Natural killer cell (primary cell): ENCODE measurements at regions not wholly inside any gene's neighbourhood (a gene's known extent, or its start where the extent isn't known, plus 50 kb on each side); places are given as distances from the start of the nearest gene placed in this dataset.

Experiments
- ATAC-seq, 3 donors: fragments of 150-1000 bp in 2 of 3; fragments of 200-7000 bp in 1 of 3; cut with Tn5 transposase; 1 replicate in 1 of 3; 2 replicates in 2 of 3; pipeline ENCODE4 v1.10.0; 2021; ENCODE audit warnings: mild to moderate bottlenecking in 2 of 3, moderate library complexity in 2 of 3
- DNase-seq, 2 donors: peaks; one replicate each; pipeline versions ENCODE4 v3.0.0 to v3.0.0-alpha.2; 2013 to 2021; ENCODE audit warnings: mixed read lengths in 1 of 2
- H3K27ac ChIP-seq: one replicate; pipeline ENCODE4 v1.5.1; 2013; ENCODE audit warnings: mild to moderate bottlenecking, low read length
- H3K27me3 ChIP-seq: one replicate; pipeline ENCODE4 v1.6.1; 2013; ENCODE audit warnings: low read length; ENCODE audit not compliant: control insufficient read depth, insufficient read depth
- H3K36me3 ChIP-seq: one replicate; pipeline ENCODE4 v1.6.1; 2013; ENCODE audit warnings: low read length; ENCODE audit not compliant: control insufficient read depth, insufficient read depth
- H3K4me1 ChIP-seq: one replicate; pipeline ENCODE4 v1.6.1; 2013; ENCODE audit warnings: low read length; ENCODE audit not compliant: control insufficient read depth, insufficient read depth
- H3K4me3 ChIP-seq: one replicate; pipeline ENCODE4 v1.5.1; 2013; ENCODE audit warnings: low read length
- H3K9me3 ChIP-seq: one replicate; pipeline ENCODE4 v1.6.1; 2013; ENCODE audit warnings: low read length; ENCODE audit not compliant: control insufficient read depth, insufficient read depth
- H3K27ac Mint-ChIP-seq, 2 donors: one replicate each; pipeline ENCODE4 v1.8.0; 2022; ENCODE audit warnings: mild to moderate bottlenecking in 2 of 2, mixed read lengths in 2 of 2, moderate library complexity in 1 of 2
- H3K27me3 Mint-ChIP-seq, 2 donors: one replicate each; pipeline ENCODE4 v1.8.0; 2022; ENCODE audit warnings: low read depth in 2 of 2, mixed read lengths in 2 of 2
- H3K36me3 Mint-ChIP-seq: one replicate; pipeline ENCODE4 v1.8.0; 2022; ENCODE audit warnings: mixed read lengths
- H3K4me1 Mint-ChIP-seq, 2 donors: one replicate each; pipeline ENCODE4 v1.8.0; 2022; ENCODE audit warnings: mixed read lengths in 2 of 2
- H3K4me3 Mint-ChIP-seq: one replicate; pipeline ENCODE4 v1.8.0; 2022; ENCODE audit warnings: mild to moderate bottlenecking, moderate library complexity, mixed read lengths
- H3K9me3 Mint-ChIP-seq, 2 donors: one replicate each; pipeline ENCODE4 v1.8.0; 2022; ENCODE audit warnings: mixed read lengths in 2 of 2
- CTCF ChIP-seq: fragments of 200-600 bp; IDR thresholded peaks from one replicate; pipeline ENCODE4 v1.8.0; 2022; ENCODE audit warnings: antibody characterized with exemption
- WGBS: methylation state at CpG from one replicate; pipeline ENCODE4 v1.1.7; 2013; ENCODE audit warnings: missing lambda C conversion rate; ENCODE audit not compliant: insufficient coverage; 5-methylcytosine and 5-hydroxymethylcytosine counted together
- intact Hi-C: fragments of 100-400 bp; cut with micrococcal nuclease; formaldehyde crosslinking; loops from one replicate; pipeline ENCODE4 v1.14.2; 2022

- Histone ChIP-seq H3K27me3 (no peaks in the 10 kb centered on the region), H3K27ac (no peak overlapping the region), H3K9me3 (peaks cover 9% of the 10 kb centered on the region), H3K4me3 (no peak overlapping the region), H3K36me3 (no peaks in the 10 kb centered on the region), H3K4me1 (no peaks in the 10 kb centered on the region)
- TF ChIP-seq CTCF, result no peak
- Mint-ChIP-seq H3K4me3 (no peak overlapping the region), H3K27ac (no peak overlapping the region), H3K36me3 (peaks cover 28% of the 10 kb centered on the region), H3K27me3 (no peaks in the 10 kb centered on the region), H3K4me1 (no peaks in the 10 kb centered on the region), H3K9me3 (peaks cover 15 to 28% of the 10 kb centered on the region in 2 donors)
- intact Hi-C loops, result no loop called here
- no peak for ATAC-seq
- no peak for DNase-seq
- WGBS, result 95% methylated on average over 4 of the region's 4 CpGs
Observed at GRCh38 chr2:187865025-187865424, 310.8 kb upstream of the TFPI start.

GRCh38 chr2:187867165-187867564 lies 312.9 kb upstream of the TFPI start:
- H3K4me3 Mint-ChIP-seq, result no peak overlapping the region

GRCh38 chr2:187869195-187869594 lies 315.0 kb upstream of the TFPI start:
- Histone ChIP-seq H3K4me1 (no peaks in the 10 kb centered on the region), H3K4me3 (no peak overlapping the region), H3K27me3 (no peaks in the 10 kb centered on the region), H3K36me3 (no peaks in the 10 kb centered on the region), H3K27ac (no peak overlapping the region), H3K9me3 (peaks cover 9% of the 10 kb centered on the region)
- WGBS, result 81% methylated on average over 9 of the region's 9 CpGs
- no peak for TF ChIP-seq CTCF
- no peak for DNase-seq
- Mint-ChIP-seq H3K27ac (no peak overlapping the region), H3K9me3 (peaks cover 16 to 33% of the 10 kb centered on the region in 2 donors), H3K36me3 (peaks cover 28% of the 10 kb centered on the region), H3K4me1 (no peaks in the 10 kb centered on the region), H3K27me3 (no peaks in the 10 kb centered on the region), H3K4me3 (no peak overlapping the region)
- ATAC-seq, result no peak
- intact Hi-C loops, result no loop called here

More at GRCh38 chr2:187867165-187867564, 312.9 kb upstream of the TFPI start:
- H3K27ac ChIP-seq, result no peak overlapping the region
- H3K4me3 ChIP-seq, result no peak overlapping the region
- 81% methylated on average over 8 of the region's 8 CpGs for WGBS
- intact Hi-C loops, result no loop called here
- H3K4me1 ChIP-seq, result no peaks in the 10 kb centered on the region
- no peak for DNase-seq
- no peaks in the 10 kb centered on the region for H3K36me3 ChIP-seq
- TF ChIP-seq CTCF, result no peak
- H3K27me3 Mint-ChIP-seq, result no peaks in the 10 kb centered on the region
- peaks cover 15 to 33% of the 10 kb centered on the region in 2 donors for H3K9me3 Mint-ChIP-seq
- peaks cover 28% of the 10 kb centered on the region for H3K36me3 Mint-ChIP-seq
- H3K27ac Mint-ChIP-seq, result no peak overlapping the region
- no peak for ATAC-seq
- H3K27me3 ChIP-seq, result no peaks in the 10 kb centered on the region
- no peaks in the 10 kb centered on the region for H3K4me1 Mint-ChIP-seq
- peaks cover 9% of the 10 kb centered on the region for H3K9me3 ChIP-seq

- Histone ChIP-seq H3K9me3 (peaks cover 7% of the 10 kb centered on the region), H3K27me3 (no peaks in the 10 kb centered on the region), H3K4me1 (no peaks in the 10 kb centered on the region), H3K27ac (no peak overlapping the region), H3K36me3 (no peaks in the 10 kb centered on the region), H3K4me3 (no peak overlapping the region)
- intact Hi-C loops, result no loop called here
- no peak for DNase-seq
- Mint-ChIP-seq H3K27me3 (no peaks in the 10 kb centered on the region), H3K36me3 (peaks cover 28% of the 10 kb centered on the region), H3K4me1 (no peaks in the 10 kb centered on the region), H3K27ac (no peak overlapping the region), H3K9me3 (peaks cover 16 to 38% of the 10 kb centered on the region in 2 donors), H3K4me3 (no peak overlapping the region)
- ATAC-seq, result no peak
- no peak for TF ChIP-seq CTCF
- WGBS, result no CpG with 5 or more reads among the region's 3 CpGs
Observed at GRCh38 chr2:187871506-187871905, 317.3 kb upstream of the TFPI start.
